CD4-positive, alpha-beta T cell (primary cell): ENCODE measurements at regions not wholly inside any gene's neighbourhood (a gene's known extent, or its start where the extent isn't known, plus 50 kb on each side); places are given as distances from the start of the nearest gene placed in this dataset.

ENCODE experiments used
- ATAC-seq: fragments of 200-7000 bp; cut with Tn5 transposase; one replicate; pipeline ENCODE4 v1.10.0; 2022; ENCODE audit warnings: mild to moderate bottlenecking; ENCODE audit not compliant: poor library complexity
- CTCF ChIA-PET: fragments of 350-600 bp; sonication (Branson Sonifier 250); formaldehyde crosslinking; loops from one replicate; lab custom pipeline; 2021; ENCODE audit warnings: antibody characterized with exemption, inconsistent platforms; lab: Charles Lee
- POLR2A ChIA-PET: fragments of 350-600 bp; sonication (Branson Sonifier 250); formaldehyde crosslinking; loops from one replicate; lab custom pipeline; 2021; ENCODE audit warnings: antibody characterized with exemption, inconsistent platforms; lab: Charles Lee
- DNase-seq, 14 experiments: peaks; one replicate each; pipeline ENCODE4 v3.0.0-alpha.2; 2013 to 2020; ENCODE audit warnings: mixed read lengths in 2 of 14
- H3K27ac ChIP-seq, 2 donors: one replicate each; pipeline versions ENCODE4 v1.5.1 to v1.7.0; 2013; ENCODE audit warnings: low read length in 2 of 2, low read depth in 1 of 2, mild to moderate bottlenecking in 1 of 2
- H3K27me3 ChIP-seq, 2 experiments: 1 replicate in 1 of 2; 2 replicates in 1 of 2; pipeline versions ENCODE4 v1.6.1 to v1.7.0; 2013; ENCODE audit warnings: low read length in 2 of 2, control low read depth in 1 of 2, mild to moderate bottlenecking in 1 of 2, moderate library complexity in 1 of 2; ENCODE audit not compliant: insufficient read depth in 2 of 2, control insufficient read depth in 1 of 2
- H3K36me3 ChIP-seq: one replicate; pipeline ENCODE4 v1.6.1; 2013; ENCODE audit warnings: low read length, control low read depth; ENCODE audit not compliant: insufficient read depth
- H3K4me1 ChIP-seq: one replicate; pipeline ENCODE4 v1.6.1; 2013; ENCODE audit warnings: low read length, control low read depth; ENCODE audit not compliant: insufficient read depth
- H3K4me3 ChIP-seq: one replicate; pipeline ENCODE4 v1.5.1; 2013; ENCODE audit warnings: mild to moderate bottlenecking, low read length, moderate library complexity
- H3K9me3 ChIP-seq, 2 experiments: 1 replicate in 1 of 2; 2 replicates in 1 of 2; pipeline versions ENCODE4 v1.6.1 to v1.7.0; 2013; ENCODE audit warnings: low read length in 2 of 2, mild to moderate bottlenecking in 2 of 2, control low read depth in 1 of 2, moderate library complexity in 1 of 2; ENCODE audit not compliant: control insufficient read depth in 1 of 2, insufficient read depth in 1 of 2
- H3K27ac Mint-ChIP-seq: one replicate; pipeline ENCODE4 v1.8.0; 2020; ENCODE audit warnings: mixed read lengths
- H3K27me3 Mint-ChIP-seq: one replicate; pipeline ENCODE4 v1.8.0; 2021; ENCODE audit warnings: mixed read lengths
- H3K36me3 Mint-ChIP-seq: one replicate; pipeline ENCODE4 v1.8.0; 2021; ENCODE audit warnings: low read depth, mixed read lengths
- H3K4me1 Mint-ChIP-seq: one replicate; pipeline ENCODE4 v1.8.0; 2021; ENCODE audit warnings: low read depth, mixed read lengths
- H3K4me3 Mint-ChIP-seq: one replicate; pipeline ENCODE4 v1.8.0; 2020; ENCODE audit warnings: mild to moderate bottlenecking, mixed read lengths
- H3K9me3 Mint-ChIP-seq: one replicate; pipeline ENCODE4 v1.8.0; 2020; ENCODE audit warnings: mixed read lengths
- intact Hi-C, 2 experiments: fragments of 100-400 bp; cut with DNase I in 1 of 2; cut with micrococcal nuclease in 1 of 2; formaldehyde crosslinking; loops; one replicate each; pipeline versions ENCODE4 v1.15.1 to v1.9.0; 2023 to 2025; cut with DNase I, micrococcal nuclease
- TF ChIP-seq, protein P1 (sequence below): fragments of 200-600 bp; IDR thresholded peaks from one replicate; pipeline ENCODE4 v1.8.0; 2022; ENCODE audit warnings: antibody characterized with exemption, mild to moderate bottlenecking

DNA sequence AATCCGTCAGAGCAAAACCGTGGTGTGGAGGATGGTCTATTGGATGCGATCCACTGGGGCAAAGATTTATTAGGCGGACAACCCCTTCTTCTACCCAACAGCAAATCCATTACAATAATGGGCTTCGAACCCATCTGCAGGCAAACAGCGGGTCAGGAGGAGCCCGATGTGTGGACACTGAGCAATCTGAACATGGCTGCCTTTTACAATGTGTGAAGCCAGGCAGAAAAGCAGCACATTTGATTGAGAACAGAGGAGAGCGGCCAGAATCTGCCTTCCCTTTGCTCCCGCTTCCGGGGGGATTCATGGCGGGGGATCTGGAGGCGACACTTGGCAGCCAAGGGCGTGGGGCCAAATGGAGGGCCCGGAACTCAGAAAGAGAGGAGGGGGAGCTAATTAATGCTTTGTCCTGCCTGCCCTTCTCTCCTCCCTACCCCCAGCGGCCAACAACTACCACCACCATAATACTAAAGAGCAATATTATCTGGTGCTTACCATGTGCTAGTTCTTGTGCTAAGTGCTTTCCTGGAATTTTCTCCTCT is 133.0 kb downstream of the EMX2 start:
- peaks cover 13% of the 10 kb centered on the region for H3K27me3 Mint-ChIP-seq
- ChIA-PET CTCF (no interaction called here), POLR2A (no interaction called here)
- H3K36me3 ChIP-seq, result no peaks in the 10 kb centered on the region
- H3K27me3 ChIP-seq, result peaks cover 0 to 2% of the 10 kb centered on the region in 2 experiments
- no peak overlapping the region for H3K27ac Mint-ChIP-seq
- TF ChIP-seq, protein P1, sequence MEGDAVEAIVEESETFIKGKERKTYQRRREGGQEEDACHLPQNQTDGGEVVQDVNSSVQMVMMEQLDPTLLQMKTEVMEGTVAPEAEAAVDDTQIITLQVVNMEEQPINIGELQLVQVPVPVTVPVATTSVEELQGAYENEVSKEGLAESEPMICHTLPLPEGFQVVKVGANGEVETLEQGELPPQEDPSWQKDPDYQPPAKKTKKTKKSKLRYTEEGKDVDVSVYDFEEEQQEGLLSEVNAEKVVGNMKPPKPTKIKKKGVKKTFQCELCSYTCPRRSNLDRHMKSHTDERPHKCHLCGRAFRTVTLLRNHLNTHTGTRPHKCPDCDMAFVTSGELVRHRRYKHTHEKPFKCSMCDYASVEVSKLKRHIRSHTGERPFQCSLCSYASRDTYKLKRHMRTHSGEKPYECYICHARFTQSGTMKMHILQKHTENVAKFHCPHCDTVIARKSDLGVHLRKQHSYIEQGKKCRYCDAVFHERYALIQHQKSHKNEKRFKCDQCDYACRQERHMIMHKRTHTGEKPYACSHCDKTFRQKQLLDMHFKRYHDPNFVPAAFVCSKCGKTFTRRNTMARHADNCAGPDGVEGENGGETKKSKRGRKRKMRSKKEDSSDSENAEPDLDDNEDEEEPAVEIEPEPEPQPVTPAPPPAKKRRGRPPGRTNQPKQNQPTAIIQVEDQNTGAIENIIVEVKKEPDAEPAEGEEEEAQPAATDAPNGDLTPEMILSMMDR, result no peak
- no peaks in the 10 kb centered on the region for H3K4me1 ChIP-seq
- intact Hi-C loops, result no loop called here
- ATAC-seq (no peak), DNase-seq (no peak)
- H3K4me3 Mint-ChIP-seq, result no peak overlapping the region
- H3K4me3 ChIP-seq, result no peak overlapping the region
- H3K36me3 Mint-ChIP-seq, result no peaks in the 10 kb centered on the region
- no peaks in the 10 kb centered on the region for H3K9me3 Mint-ChIP-seq
- H3K27ac ChIP-seq, result no peak overlapping the region
- no peaks in the 10 kb centered on the region for H3K4me1 Mint-ChIP-seq
- H3K9me3 ChIP-seq, result peaks cover 0 to 4% of the 10 kb centered on the region in 2 experiments

DNA sequence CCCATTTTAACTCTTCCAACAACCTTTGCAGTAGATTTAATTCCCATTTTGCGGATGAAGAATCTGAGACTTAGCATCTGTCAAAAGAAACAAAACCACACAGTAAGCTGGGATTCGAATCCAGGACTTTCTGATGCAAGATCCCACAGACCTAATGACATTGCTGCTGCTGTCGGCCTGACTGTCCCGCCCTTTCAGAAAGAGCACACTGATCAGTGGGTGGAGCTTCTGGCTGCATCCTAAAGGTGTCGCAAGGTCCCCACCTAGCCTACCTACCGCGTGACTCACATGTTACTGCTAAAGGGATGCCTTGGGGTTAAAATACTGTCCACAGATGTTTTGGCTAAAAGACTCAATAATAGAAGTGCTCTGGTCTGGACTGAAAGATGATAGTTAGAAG is 134.7 kb downstream of the EMX2 start:
- POLR2A ChIA-PET, result no interaction called here
- no peak for ATAC-seq
- CTCF ChIA-PET, result no interaction called here
- H3K27ac Mint-ChIP-seq, result no peak overlapping the region
- TF ChIP-seq, protein P1, result no peak
- no peaks in the 10 kb centered on the region for H3K9me3 Mint-ChIP-seq
- H3K9me3 ChIP-seq, result peaks cover 0 to 4% of the 10 kb centered on the region in 2 experiments
- H3K27ac ChIP-seq, result no peak overlapping the region
- peaks cover 13% of the 10 kb centered on the region for H3K27me3 Mint-ChIP-seq
- H3K4me1 Mint-ChIP-seq, result no peaks in the 10 kb centered on the region
- H3K4me1 ChIP-seq, result no peaks in the 10 kb centered on the region
- intact Hi-C loops, result no loop called here
- H3K36me3 Mint-ChIP-seq, result no peaks in the 10 kb centered on the region
- H3K36me3 ChIP-seq, result no peaks in the 10 kb centered on the region
- peaks cover 0 to 2% of the 10 kb centered on the region in 2 experiments for H3K27me3 ChIP-seq
- DNase-seq, result no peak
- no peak overlapping the region for H3K4me3 ChIP-seq
- H3K4me3 Mint-ChIP-seq, result no peak overlapping the region

DNA sequence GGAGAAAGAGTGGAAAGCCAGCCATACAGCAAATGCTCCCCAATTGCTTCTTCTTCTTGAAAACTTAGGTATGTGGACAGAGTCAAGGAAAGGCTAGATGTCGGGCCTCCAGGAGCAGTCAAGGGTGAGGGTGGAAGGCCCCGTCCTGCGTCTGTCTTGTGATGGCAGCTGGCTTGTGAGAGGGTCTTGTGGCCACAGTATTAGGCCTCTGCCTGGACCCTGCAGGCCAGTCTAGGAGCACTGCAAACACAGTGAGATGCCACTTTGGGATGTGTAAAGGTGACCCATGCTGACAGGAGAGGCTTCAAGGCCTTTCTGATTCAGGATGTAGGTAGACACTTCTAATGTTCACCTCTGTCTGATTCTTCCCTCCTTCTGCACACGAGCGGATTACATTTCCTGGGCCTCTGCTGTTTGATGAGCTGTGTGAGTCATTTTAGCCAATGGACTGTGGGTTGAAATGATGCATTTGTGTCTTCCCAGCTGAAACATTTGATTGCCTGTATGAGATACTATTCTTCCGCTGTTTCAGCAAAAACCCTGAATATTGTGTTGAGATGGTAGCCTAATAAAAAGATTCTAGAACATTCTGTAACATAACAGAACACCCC is 135.4 kb downstream of the EMX2 start:
- H3K9me3 Mint-ChIP-seq, result no peaks in the 10 kb centered on the region
- no peak overlapping the region for H3K4me3 ChIP-seq
- ATAC-seq (no peak), DNase-seq (no peak)
- peaks cover 0 to 4% of the 10 kb centered on the region in 2 experiments for H3K9me3 ChIP-seq
- no peaks in the 10 kb centered on the region for H3K36me3 ChIP-seq
- H3K36me3 Mint-ChIP-seq, result no peaks in the 10 kb centered on the region
- H3K27me3 ChIP-seq, result peaks cover 0 to 2% of the 10 kb centered on the region in 2 experiments
- no peaks in the 10 kb centered on the region for H3K4me1 Mint-ChIP-seq
- no peaks in the 10 kb centered on the region for H3K4me1 ChIP-seq
- intact Hi-C loops, result no loop called here
- POLR2A ChIA-PET, result no interaction called here
- H3K27me3 Mint-ChIP-seq, result peaks cover 13% of the 10 kb centered on the region
- H3K27ac Mint-ChIP-seq, result no peak overlapping the region
- no peak overlapping the region for H3K27ac ChIP-seq
- CTCF ChIA-PET, result no interaction called here
- no peak overlapping the region for H3K4me3 Mint-ChIP-seq
- TF ChIP-seq, protein P1, result no peak
